Panc1 (cell line): ENCODE measurements at regions not wholly inside any gene's neighbourhood (a gene's known extent, or its start where the extent isn't known, plus 50 kb on each side); places are given as distances from the start of the nearest gene placed in this dataset.

Experiments used
- POLR2AphosphoS5 ChIP-seq: IDR thresholded peaks from 2 replicates; pipeline ENCODE4 v1.6.1; 2012; ENCODE audit warnings: mild to moderate bottlenecking, low read depth, low read length, moderate library complexity
- SIN3A ChIP-seq: IDR thresholded peaks from 2 replicates; pipeline ENCODE4 v1.6.1; 2012; ENCODE audit warnings: low read depth, mild to moderate bottlenecking, low read length, moderate library complexity, borderline replicate concordance; ENCODE audit not compliant: insufficient read depth
- TF ChIP-seq, protein P1 (sequence below): fragments of 450-650 bp; IDR thresholded peaks from 2 replicates; pipeline ENCODE4 v1.5.1; 2017; ENCODE audit warnings: mild to moderate bottlenecking

DNA sequence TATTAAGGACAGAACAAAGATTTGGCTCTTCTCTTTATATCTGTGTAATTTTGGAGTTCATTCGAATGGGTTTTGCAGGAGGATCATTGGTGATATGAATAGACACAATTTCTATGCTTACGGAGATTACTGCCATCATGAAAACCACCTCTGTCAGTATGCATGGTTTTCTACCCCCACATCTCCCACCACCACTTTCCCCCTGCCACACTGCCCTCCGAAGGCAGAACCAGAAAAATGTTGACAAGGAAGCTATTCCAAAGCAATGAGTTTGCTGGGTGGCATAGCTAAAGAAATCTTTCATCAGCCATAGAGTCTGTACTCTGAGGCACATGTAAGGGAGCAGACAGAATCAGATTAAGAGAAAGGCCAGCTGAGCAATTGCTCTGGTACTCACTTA, 567.3 kb upstream of the ACTRT1 start:
- TF ChIP-seq, protein P1, sequence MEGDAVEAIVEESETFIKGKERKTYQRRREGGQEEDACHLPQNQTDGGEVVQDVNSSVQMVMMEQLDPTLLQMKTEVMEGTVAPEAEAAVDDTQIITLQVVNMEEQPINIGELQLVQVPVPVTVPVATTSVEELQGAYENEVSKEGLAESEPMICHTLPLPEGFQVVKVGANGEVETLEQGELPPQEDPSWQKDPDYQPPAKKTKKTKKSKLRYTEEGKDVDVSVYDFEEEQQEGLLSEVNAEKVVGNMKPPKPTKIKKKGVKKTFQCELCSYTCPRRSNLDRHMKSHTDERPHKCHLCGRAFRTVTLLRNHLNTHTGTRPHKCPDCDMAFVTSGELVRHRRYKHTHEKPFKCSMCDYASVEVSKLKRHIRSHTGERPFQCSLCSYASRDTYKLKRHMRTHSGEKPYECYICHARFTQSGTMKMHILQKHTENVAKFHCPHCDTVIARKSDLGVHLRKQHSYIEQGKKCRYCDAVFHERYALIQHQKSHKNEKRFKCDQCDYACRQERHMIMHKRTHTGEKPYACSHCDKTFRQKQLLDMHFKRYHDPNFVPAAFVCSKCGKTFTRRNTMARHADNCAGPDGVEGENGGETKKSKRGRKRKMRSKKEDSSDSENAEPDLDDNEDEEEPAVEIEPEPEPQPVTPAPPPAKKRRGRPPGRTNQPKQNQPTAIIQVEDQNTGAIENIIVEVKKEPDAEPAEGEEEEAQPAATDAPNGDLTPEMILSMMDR, result no peak
- TF ChIP-seq POLR2AphosphoS5 (no peak), SIN3A (no peak)
